Fibroblast of the aortic adventitia (primary cell): ENCODE measurements at regions not wholly inside any gene's neighbourhood (a gene's known extent, or its start where the extent isn't known, plus 50 kb on each side); places are given as distances from the start of the nearest gene placed in this dataset.
A peak's percentile ranks its signal among the peaks of the same experiment; 100 is the strongest.

Source experiments
- DNase-seq: peaks from one replicate; pipeline ENCODE4 v3.0.0-alpha.2; 2010; ENCODE audit warnings: low read depth
- H3K4me3 ChIP-seq: 2 replicates; pipeline ENCODE4 v1.5.1; 2011; ENCODE audit warnings: low read depth, mild to moderate bottlenecking, control low read depth, low read length, moderate library complexity
- CTCF ChIP-seq: IDR thresholded peaks from 2 replicates; pipeline ENCODE4 v1.5.1; 2011; ENCODE audit warnings: mild to moderate bottlenecking, low read length, control low read depth, inconsistent platforms; ENCODE audit not compliant: insufficient read depth

GRCh38 chr13:40273253-40274025, 393.0 kb downstream of the FOXO1 start:
- DNase-seq, result no peak
- no peak for TF ChIP-seq CTCF
- no peak overlapping the region for H3K4me3 ChIP-seq

GRCh38 chr13:40274103-40274502, 392.3 kb downstream of the FOXO1 start:
- H3K4me3 ChIP-seq, result no peak overlapping the region
- no peak for DNase-seq
- no peak for TF ChIP-seq CTCF

- DNase-seq, result no peak
- no peak overlapping the region for H3K4me3 ChIP-seq
- no peak for TF ChIP-seq CTCF
Observed at GRCh38 chr13:40275155-40275554, 391.3 kb downstream of the FOXO1 start.

- TF ChIP-seq CTCF, result no peak
- DNase-seq, result peak; percentile 28
- H3K4me3 ChIP-seq, result no peak overlapping the region
Observed at GRCh38 chr13:40275636-40276035, 390.8 kb downstream of the FOXO1 start.

- no peak for DNase-seq
- TF ChIP-seq CTCF, result no peak
- no peak overlapping the region for H3K4me3 ChIP-seq
Observed at GRCh38 chr13:40283666-40284065, 382.8 kb downstream of the FOXO1 start.

GRCh38 chr13:40285634-40286033, 380.8 kb downstream of the FOXO1 start:
- no peak for DNase-seq
- no peak for TF ChIP-seq CTCF
- H3K4me3 ChIP-seq, result no peak overlapping the region

GRCh38 chr13:40287428-40287827, 379.0 kb downstream of the FOXO1 start:
- DNase-seq, result no peak
- TF ChIP-seq CTCF, result no peak
- H3K4me3 ChIP-seq, result no peak overlapping the region
